Left ventricle myocardium inferior (tissue), 1 donor: ENCODE measurements at regions not wholly inside any gene's neighbourhood (a gene's known extent, or its start where the extent isn't known, plus 50 kb on each side); places are given as distances from the start of the nearest gene placed in this dataset.

Experiments used
- DNase-seq: peaks from one replicate; pipeline ENCODE4 v3.0.0-alpha.2; 2020
- H3K27ac ChIP-seq: fragments of 200-600 bp; replicated peaks from 2 replicates; pipeline ENCODE4 v1.8.0; 2021
- H3K27me3 ChIP-seq: fragments of 200-600 bp; 2 replicates; pipeline ENCODE4 v1.8.0; 2021; ENCODE audit warnings: low read depth
- H3K36me3 ChIP-seq: fragments of 200-600 bp; 2 replicates; pipeline ENCODE4 v1.8.0; 2021
- H3K4me1 ChIP-seq: fragments of 200-600 bp; 2 replicates; pipeline ENCODE4 v1.8.0; 2021
- H3K4me3 ChIP-seq: fragments of 200-600 bp; 2 replicates; pipeline ENCODE4 v1.8.0; 2021; ENCODE audit warnings: mild to moderate bottlenecking, moderate library complexity
- H3K9me3 ChIP-seq: fragments of 200-600 bp; replicated peaks from 2 replicates; pipeline ENCODE4 v1.8.0; 2021
- CTCF ChIP-seq: fragments of 200-600 bp; IDR thresholded peaks from 2 replicates; pipeline ENCODE4 v1.8.0; 2021; ENCODE audit warnings: antibody characterized with exemption, mild to moderate bottlenecking, borderline replicate concordance
- intact Hi-C: fragments of 100-400 bp; cut with micrococcal nuclease; formaldehyde crosslinking; loops from one replicate; pipeline ENCODE4 v1.11.0; 2022
- donor health status: DM: no; HTN: yes; CAD: no; lungs with severe emphysema.

GRCh38 chr7:40915071-40915470 is 780.3 kb downstream of the SUGCT start:
- DNase-seq = no peak
- no peaks in the 10 kb centered on the region for H3K27me3 ChIP-seq
- no peaks in the 10 kb centered on the region for H3K36me3 ChIP-seq
- H3K4me3 ChIP-seq = no peak overlapping the region
- intact Hi-C loops = no loop called here
- no peaks in the 10 kb centered on the region for H3K9me3 ChIP-seq
- no peak for TF ChIP-seq CTCF
- no peaks in the 10 kb centered on the region for H3K4me1 ChIP-seq
- H3K27ac ChIP-seq = no peak overlapping the region
